ENCODE measurements at regions not wholly inside any gene's neighbourhood (a gene's known extent, or its start where the extent isn't known, plus 50 kb on each side); places are given as distances from the start of the nearest gene placed in this dataset.

DNA sequence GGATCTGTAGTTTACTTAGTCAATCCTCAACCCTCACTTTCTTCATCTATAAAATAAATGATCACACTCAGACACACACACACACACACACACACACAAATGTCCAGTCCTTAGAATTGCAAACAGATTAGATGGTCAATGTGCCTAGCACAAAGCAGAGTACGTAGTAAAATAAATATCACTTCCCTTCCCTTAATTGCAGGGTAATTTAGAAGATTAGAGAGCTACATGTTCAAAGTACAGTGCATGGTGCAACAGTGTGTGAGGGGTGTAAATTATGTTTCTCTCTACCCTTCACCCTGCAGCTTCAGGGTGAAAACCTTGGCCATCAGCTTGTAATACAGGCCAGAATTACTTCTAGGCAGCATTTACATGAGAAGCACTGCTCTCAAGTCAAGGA is 187.0 kb upstream of the GHITM start:
- TF ChIP-seq, protein P1, sequence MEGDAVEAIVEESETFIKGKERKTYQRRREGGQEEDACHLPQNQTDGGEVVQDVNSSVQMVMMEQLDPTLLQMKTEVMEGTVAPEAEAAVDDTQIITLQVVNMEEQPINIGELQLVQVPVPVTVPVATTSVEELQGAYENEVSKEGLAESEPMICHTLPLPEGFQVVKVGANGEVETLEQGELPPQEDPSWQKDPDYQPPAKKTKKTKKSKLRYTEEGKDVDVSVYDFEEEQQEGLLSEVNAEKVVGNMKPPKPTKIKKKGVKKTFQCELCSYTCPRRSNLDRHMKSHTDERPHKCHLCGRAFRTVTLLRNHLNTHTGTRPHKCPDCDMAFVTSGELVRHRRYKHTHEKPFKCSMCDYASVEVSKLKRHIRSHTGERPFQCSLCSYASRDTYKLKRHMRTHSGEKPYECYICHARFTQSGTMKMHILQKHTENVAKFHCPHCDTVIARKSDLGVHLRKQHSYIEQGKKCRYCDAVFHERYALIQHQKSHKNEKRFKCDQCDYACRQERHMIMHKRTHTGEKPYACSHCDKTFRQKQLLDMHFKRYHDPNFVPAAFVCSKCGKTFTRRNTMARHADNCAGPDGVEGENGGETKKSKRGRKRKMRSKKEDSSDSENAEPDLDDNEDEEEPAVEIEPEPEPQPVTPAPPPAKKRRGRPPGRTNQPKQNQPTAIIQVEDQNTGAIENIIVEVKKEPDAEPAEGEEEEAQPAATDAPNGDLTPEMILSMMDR (IDR thresholded peaks at IDR 0.05; ENCODE audit: control extremely low read depth in 1 of 3, insufficient read depth in 1 of 3, low read depth in 1 of 3, low read length in 3 of 3): no peak
- TF ChIP-seq, protein P2, sequence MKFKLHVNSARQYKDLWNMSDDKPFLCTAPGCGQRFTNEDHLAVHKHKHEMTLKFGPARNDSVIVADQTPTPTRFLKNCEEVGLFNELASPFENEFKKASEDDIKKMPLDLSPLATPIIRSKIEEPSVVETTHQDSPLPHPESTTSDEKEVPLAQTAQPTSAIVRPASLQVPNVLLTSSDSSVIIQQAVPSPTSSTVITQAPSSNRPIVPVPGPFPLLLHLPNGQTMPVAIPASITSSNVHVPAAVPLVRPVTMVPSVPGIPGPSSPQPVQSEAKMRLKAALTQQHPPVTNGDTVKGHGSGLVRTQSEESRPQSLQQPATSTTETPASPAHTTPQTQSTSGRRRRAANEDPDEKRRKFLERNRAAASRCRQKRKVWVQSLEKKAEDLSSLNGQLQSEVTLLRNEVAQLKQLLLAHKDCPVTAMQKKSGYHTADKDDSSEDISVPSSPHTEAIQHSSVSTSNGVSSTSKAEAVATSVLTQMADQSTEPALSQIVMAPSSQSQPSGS (IDR thresholded peaks at IDR 0.05; ENCODE audit: low read length): no peak
- TF ChIP-seq SUZ12 (IDR thresholded peaks at IDR 0.05; ENCODE audit: low read length) (no peak), RAD21 (IDR thresholded peaks at IDR 0.05 in 1 of 2, conservative IDR thresholded peaks at IDR 0.05 in 1 of 2; ENCODE audit: low read depth in 2 of 2, low read length in 2 of 2) (no peak), TBP (IDR thresholded peaks at IDR 0.05; ENCODE audit: low read depth, low read length) (no peak), KDM5A (IDR thresholded peaks at IDR 0.05; ENCODE audit: low read length) (no peak), SP1 (IDR thresholded peaks at IDR 0.05; ENCODE audit: low read depth, low read length) (no peak), SIN3A (conservative IDR thresholded peaks at IDR 0.05 in 1 of 2, IDR thresholded peaks at IDR 0.05 in 1 of 2; ENCODE audit: low read depth in 1 of 2, low read length in 2 of 2) (no peak), EZH2 (IDR thresholded peaks at IDR 0.05; ENCODE audit: low read depth, low read length, severe bottlenecking) (no peak)
